NT2/D1 (cell line): ENCODE measurements at regions not wholly inside any gene's neighbourhood (a gene's known extent, or its start where the extent isn't known, plus 50 kb on each side); places are given as distances from the start of the nearest gene placed in this dataset.
"Not testable (repeated sequence)": the region's sequence is repeated elsewhere in the genome, so short reads cannot be mapped to it uniquely, and the experiment has no call there.

ENCODE experiments used
- DNase-seq: peaks from one replicate; pipeline ENCODE4 v3.0.0-alpha.2; 2011; ENCODE audit warnings: low read depth, low spot score
- H3K27me3 ChIP-seq: 2 replicates; pipeline ENCODE4 v1.6.0; 2011; ENCODE audit warnings: mild to moderate bottlenecking; ENCODE audit not compliant: insufficient read length, insufficient read depth
- H3K36me3 ChIP-seq: 2 replicates; pipeline ENCODE4 v1.6.1; 2011; ENCODE audit warnings: mild to moderate bottlenecking, low read length, mixed read lengths; ENCODE audit not compliant: insufficient read depth, insufficient read length
- H3K4me1 ChIP-seq: 2 replicates; pipeline ENCODE4 v1.5.1; 2011; ENCODE audit not compliant: insufficient read depth, insufficient read length
- H3K4me3 ChIP-seq: 2 replicates; pipeline ENCODE4 v1.5.1; 2011; ENCODE audit warnings: low read depth; ENCODE audit not compliant: insufficient read length
- H3K9ac ChIP-seq: 2 replicates; pipeline ENCODE4 v1.6.0; 2011; ENCODE audit warnings: low read depth; ENCODE audit not compliant: insufficient read length
- H3K9me3 ChIP-seq: 2 replicates; pipeline ENCODE4 v1.5.1; 2011; ENCODE audit warnings: mild to moderate bottlenecking, low read length; ENCODE audit not compliant: insufficient read depth
- SUZ12 ChIP-seq: IDR thresholded peaks from 2 replicates; pipeline ENCODE4 v1.6.1; 2011; ENCODE audit not compliant: insufficient read length, insufficient read depth; ENCODE audit errors: extremely low read depth
- YY1 ChIP-seq: IDR thresholded peaks from 2 replicates; pipeline ENCODE4 v1.6.1; 2011; ENCODE audit not compliant: insufficient read length, insufficient read depth
- ZNF274 ChIP-seq: IDR thresholded peaks from 2 replicates; pipeline ENCODE4 v1.6.1; 2011; ENCODE audit warnings: mild to moderate bottlenecking, low read depth, low read length

DNA sequence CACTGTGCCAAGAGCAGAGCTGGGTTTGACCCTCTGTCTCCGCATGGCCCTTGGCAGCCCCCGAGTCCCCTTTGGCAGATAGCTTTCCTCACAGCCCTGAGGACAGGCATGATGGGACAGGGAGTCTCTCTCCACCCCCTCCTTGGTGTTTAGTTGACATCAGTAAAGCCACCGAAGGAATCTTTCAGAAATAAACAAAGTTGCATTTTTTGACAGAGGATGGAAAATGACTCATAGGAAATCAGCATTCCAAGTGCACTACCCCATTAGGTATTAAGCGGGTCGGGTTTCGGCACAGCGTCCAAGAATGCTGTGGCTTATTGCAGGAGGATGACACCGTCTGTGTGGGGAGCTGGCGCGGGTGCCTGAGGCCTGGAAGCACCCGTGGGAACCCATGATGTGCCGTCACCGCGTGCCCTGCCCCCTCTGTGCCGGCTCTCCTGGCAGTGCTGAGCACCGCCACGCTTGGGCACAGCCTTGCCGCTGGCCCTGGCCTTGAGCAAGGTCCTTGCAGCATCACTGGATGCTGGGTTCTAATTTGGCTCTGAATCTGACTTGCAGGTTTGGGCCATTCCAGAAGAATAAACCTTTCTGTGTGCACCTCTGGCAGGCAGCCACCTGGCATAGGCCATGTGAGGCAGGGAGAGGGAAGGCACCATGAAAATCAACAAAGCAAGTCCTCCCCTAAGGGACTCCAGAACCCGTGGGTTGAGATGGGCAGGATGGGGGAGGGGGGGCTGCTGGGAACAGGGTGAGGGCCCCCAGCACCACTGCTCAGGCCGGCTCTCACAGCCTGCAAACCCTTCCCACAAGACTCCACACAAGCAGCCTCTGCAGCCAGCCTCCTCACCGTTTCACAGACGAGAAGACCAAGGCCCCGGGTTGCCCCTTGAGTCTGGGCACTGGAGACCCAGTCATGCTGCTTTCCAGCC is 50.5 kb upstream of the ZNF469 start:
- Histone ChIP-seq H3K27me3 (no peaks in the 10 kb centered on the region), H3K9ac (no peak overlapping the region), H3K36me3 (no peaks in the 10 kb centered on the region), H3K9me3 (peaks cover 7% of the 10 kb centered on the region; the same call in 1 of the 2 replicates), H3K4me1 (peaks cover 11% of the 10 kb centered on the region), H3K4me3 (no peak overlapping the region)
- TF ChIP-seq SUZ12: no peak
- no peak for TF ChIP-seq ZNF274
- TF ChIP-seq YY1: no peak
- no peak for DNase-seq

DNA sequence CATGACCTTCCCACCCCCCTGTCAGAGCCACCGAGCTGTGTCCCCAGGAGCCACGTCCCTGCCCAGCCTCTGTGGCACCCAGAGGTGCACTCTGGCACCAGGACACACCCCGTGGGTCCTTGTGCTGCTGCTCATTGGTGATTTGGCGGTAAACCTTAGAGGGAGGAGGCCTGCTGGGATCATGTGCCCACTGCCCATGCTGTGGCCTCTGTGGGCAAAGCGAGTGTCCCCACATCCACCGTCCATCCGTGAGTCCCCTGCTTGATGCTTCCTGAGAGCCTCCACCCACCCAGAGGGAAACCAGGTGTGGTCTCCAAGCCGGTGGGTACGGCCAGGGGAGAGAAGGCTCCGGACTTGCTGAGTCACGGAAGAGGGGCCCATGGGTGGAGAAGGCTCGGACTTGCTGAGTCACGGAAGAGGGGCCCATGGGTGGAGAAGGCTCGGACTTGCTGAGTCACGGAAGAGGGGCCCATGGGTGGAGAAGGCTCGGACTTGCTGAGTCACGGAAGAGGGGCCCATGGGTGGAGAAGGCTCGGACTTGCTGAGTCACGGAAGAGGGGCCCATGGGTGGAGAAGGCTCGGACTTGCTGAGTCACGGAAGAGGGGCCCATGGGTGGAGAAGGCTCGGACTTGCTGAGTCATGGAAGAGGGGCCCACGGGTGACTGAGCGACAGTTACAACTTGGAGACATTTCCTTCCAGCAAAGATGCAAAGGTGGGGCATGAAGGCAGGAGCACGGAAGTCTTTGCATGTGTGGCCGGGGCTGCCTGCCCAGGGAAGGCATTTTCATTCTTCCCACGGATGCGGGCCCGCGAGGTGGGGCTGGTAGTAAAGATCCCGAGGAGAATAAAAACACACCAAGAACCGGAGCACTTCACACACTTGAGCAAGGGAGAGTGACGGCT is 49.6 kb upstream of the ZNF469 start:
- H3K36me3 ChIP-seq, DNase-seq, H3K4me1 ChIP-seq, H3K27me3 ChIP-seq, H3K9me3 ChIP-seq, H3K9ac ChIP-seq, H3K4me3 ChIP-seq: not testable (repeated sequence)
